HCT116 (cell line): ENCODE measurements at regions not wholly inside any gene's neighbourhood (a gene's known extent, or its start where the extent isn't known, plus 50 kb on each side); places are given as distances from the start of the nearest gene placed in this dataset.
A peak's percentile ranks its signal among the peaks of the same experiment; 100 is the strongest.

ENCODE experiments used
- CTCF ChIP-seq, 3 experiments: fragments of 200-600 bp in 1 of 3; sonication (generic) in 1 of 3; IDR thresholded peaks in 2 of 3; conservative IDR thresholded peaks in 1 of 3; 2 replicates each; pipeline ENCODE4 v1.5.1; 2012 to 2017; ENCODE audit warnings: low read depth in 2 of 3, low read length in 2 of 3, antibody characterized with exemption in 1 of 3, borderline replicate concordance in 1 of 3, control low read depth in 1 of 3, mild to moderate bottlenecking in 1 of 3, mixed read lengths in 1 of 3, mixed run types in 1 of 3, moderate library complexity in 1 of 3; ENCODE audit not compliant: insufficient read depth in 1 of 3
- EZH2 ChIP-seq: fragments of 200-600 bp; sonication (generic); IDR thresholded peaks from 2 replicates; pipeline ENCODE4 v1.6.1; 2017; ENCODE audit warnings: antibody characterized with exemption, mixed run types
- MAX ChIP-seq: IDR thresholded peaks from 2 replicates; pipeline ENCODE4 v1.6.1; 2012
- REST ChIP-seq: IDR thresholded peaks from 2 replicates; pipeline ENCODE4 v1.6.1; 2012; ENCODE audit warnings: low read depth

GRCh38 chr17:77428749-77429368 lies 288.1 kb downstream of the SEC14L1 start:
- TF ChIP-seq REST (no peak), MAX (no peak), CTCF (IDR thresholded peaks at IDR 0.05 in 2 of 3, conservative IDR thresholded peaks at IDR 0.05 in 1 of 3; ENCODE audit: borderline replicate concordance in 1 of 3, insufficient read depth in 1 of 3, low read depth in 2 of 3, low read length in 2 of 3) (0 out of 6 replicates have a peak, but pooled peaks of 1 of the 3 experiments have one; percentile 1), EZH2 (no peak)
